Left ventricle myocardium inferior (tissue), 1 donor: ENCODE measurements at regions not wholly inside any gene's neighbourhood (a gene's known extent, or its start where the extent isn't known, plus 50 kb on each side); places are given as distances from the start of the nearest gene placed in this dataset.

ENCODE experiments used
- DNase-seq: peaks from one replicate; pipeline ENCODE4 v3.0.0-alpha.2; 2020
- H3K27ac ChIP-seq: fragments of 200-600 bp; replicated peaks from 2 replicates; pipeline ENCODE4 v1.8.0; 2021
- H3K27me3 ChIP-seq: fragments of 200-600 bp; 2 replicates; pipeline ENCODE4 v1.8.0; 2021; ENCODE audit warnings: low read depth
- H3K36me3 ChIP-seq: fragments of 200-600 bp; 2 replicates; pipeline ENCODE4 v1.8.0; 2021
- H3K4me1 ChIP-seq: fragments of 200-600 bp; 2 replicates; pipeline ENCODE4 v1.8.0; 2021
- H3K4me3 ChIP-seq: fragments of 200-600 bp; 2 replicates; pipeline ENCODE4 v1.8.0; 2021; ENCODE audit warnings: mild to moderate bottlenecking, moderate library complexity
- H3K9me3 ChIP-seq: fragments of 200-600 bp; replicated peaks from 2 replicates; pipeline ENCODE4 v1.8.0; 2021
- intact Hi-C: fragments of 100-400 bp; cut with micrococcal nuclease; formaldehyde crosslinking; loops from one replicate; pipeline ENCODE4 v1.11.0; 2022
- TF ChIP-seq, protein P1 (sequence below): fragments of 200-600 bp; IDR thresholded peaks from 2 replicates; pipeline ENCODE4 v1.8.0; 2021; ENCODE audit warnings: antibody characterized with exemption, mild to moderate bottlenecking, borderline replicate concordance
- donor health status: DM: no; HTN: yes; CAD: no; lungs with severe emphysema.

DNA sequence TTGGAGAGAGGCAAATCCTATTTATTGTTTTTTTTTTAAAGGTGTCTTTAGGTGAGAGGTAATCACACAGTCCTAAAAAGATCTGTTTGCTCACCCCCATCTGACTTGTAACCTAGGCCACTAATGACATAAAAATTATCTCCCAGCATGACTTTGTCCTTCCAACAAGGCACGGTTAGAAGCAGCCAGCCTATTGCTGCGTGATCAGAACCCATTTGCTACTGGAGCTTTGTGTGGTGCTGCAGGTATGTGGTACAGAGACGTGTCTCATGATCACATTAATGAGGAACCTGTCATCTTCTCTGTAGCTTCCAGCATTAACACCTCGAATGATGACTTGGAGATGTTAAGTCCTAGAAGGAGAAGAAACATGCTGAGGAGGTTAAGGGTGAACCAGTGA is 555.8 kb upstream of the TLE4 start:
- H3K27me3 ChIP-seq = no peaks in the 10 kb centered on the region
- TF ChIP-seq, protein P1, sequence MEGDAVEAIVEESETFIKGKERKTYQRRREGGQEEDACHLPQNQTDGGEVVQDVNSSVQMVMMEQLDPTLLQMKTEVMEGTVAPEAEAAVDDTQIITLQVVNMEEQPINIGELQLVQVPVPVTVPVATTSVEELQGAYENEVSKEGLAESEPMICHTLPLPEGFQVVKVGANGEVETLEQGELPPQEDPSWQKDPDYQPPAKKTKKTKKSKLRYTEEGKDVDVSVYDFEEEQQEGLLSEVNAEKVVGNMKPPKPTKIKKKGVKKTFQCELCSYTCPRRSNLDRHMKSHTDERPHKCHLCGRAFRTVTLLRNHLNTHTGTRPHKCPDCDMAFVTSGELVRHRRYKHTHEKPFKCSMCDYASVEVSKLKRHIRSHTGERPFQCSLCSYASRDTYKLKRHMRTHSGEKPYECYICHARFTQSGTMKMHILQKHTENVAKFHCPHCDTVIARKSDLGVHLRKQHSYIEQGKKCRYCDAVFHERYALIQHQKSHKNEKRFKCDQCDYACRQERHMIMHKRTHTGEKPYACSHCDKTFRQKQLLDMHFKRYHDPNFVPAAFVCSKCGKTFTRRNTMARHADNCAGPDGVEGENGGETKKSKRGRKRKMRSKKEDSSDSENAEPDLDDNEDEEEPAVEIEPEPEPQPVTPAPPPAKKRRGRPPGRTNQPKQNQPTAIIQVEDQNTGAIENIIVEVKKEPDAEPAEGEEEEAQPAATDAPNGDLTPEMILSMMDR = no peak
- H3K9me3 ChIP-seq = peaks cover 14% of the 10 kb centered on the region
- H3K27ac ChIP-seq = no peak overlapping the region
- DNase-seq = no peak
- no peaks in the 10 kb centered on the region for H3K4me1 ChIP-seq
- H3K36me3 ChIP-seq = no peaks in the 10 kb centered on the region
- H3K4me3 ChIP-seq = no peak overlapping the region
- intact Hi-C loops = no loop called here

DNA sequence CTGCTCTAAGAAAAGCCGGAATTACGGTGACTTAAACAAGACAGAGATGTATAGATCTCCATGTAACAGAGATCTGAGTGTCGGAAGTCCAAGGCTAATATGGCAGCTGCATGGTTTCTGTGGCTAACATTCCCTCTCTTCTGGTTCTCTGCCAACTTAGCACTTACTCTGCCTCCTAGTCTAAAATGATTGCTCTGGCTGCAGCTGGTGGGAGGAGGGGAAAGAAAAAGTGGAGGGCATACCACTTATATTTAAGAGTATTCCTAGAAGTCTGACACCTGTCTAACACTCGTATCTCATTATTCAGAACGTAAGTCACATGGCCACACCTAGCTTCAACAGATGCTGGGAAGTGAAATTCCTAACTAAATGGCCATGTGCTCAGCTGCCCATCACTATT is 551.5 kb upstream of the TLE4 start:
- no peak overlapping the region for H3K27ac ChIP-seq
- no peak for DNase-seq
- H3K4me1 ChIP-seq = no peaks in the 10 kb centered on the region
- no peaks in the 10 kb centered on the region for H3K36me3 ChIP-seq
- intact Hi-C loops = no loop called here
- TF ChIP-seq, protein P1 = no peak
- H3K9me3 ChIP-seq = peaks cover 23% of the 10 kb centered on the region
- H3K4me3 ChIP-seq = no peak overlapping the region
- H3K27me3 ChIP-seq = no peaks in the 10 kb centered on the region

DNA sequence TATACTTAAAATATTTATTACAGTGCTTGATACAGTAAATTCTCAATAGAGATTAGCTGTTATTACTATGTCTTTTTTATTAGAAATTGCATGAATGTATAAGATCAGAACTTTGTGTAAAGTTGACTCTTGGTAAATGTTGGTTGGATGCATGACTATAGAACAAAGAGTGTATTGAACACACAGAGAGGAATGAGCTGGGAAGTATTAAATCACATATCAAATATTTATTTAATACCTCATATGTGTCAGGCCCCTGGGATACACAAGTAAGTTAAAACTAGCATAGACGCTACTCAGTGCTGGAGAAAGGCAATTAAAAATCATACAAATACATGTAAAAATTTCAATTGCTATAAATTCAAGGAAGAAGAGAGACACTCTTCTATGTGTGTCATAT is 550.7 kb upstream of the TLE4 start:
- Histone ChIP-seq H3K27me3 (no peaks in the 10 kb centered on the region), H3K27ac (no peak overlapping the region), H3K4me3 (no peak overlapping the region), H3K4me1 (no peaks in the 10 kb centered on the region), H3K36me3 (no peaks in the 10 kb centered on the region), H3K9me3 (peaks cover 23% of the 10 kb centered on the region)
- DNase-seq = no peak
- intact Hi-C loops = no loop called here
- TF ChIP-seq, protein P1 = no peak

DNA sequence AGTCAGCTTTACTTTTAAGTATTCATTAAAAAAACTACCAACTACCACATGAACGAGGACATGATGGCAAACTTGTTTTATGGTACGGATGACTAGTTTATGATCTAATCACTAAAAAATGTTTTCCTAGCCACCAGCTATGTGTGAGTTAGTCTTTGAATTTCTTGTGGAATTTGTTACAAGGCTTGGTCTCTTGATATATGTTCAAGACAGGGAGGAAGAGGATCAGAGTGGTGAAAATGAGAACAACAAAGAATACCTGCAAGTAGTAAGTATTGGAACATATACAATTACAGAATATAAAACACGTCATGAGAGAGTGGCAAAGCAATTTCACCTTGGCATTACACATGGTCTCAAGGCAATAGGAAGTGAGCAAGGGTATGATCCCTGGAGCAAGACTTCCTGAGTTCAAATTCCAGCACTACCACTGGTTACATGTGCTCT is 548.6 kb upstream of the TLE4 start:
- H3K4me1 ChIP-seq = no peaks in the 10 kb centered on the region
- H3K9me3 ChIP-seq = peaks cover 19% of the 10 kb centered on the region
- DNase-seq = no peak
- no peaks in the 10 kb centered on the region for H3K36me3 ChIP-seq
- intact Hi-C loops = no loop called here
- H3K4me3 ChIP-seq = no peak overlapping the region
- TF ChIP-seq, protein P1 = no peak
- no peak overlapping the region for H3K27ac ChIP-seq
- no peaks in the 10 kb centered on the region for H3K27me3 ChIP-seq

DNA sequence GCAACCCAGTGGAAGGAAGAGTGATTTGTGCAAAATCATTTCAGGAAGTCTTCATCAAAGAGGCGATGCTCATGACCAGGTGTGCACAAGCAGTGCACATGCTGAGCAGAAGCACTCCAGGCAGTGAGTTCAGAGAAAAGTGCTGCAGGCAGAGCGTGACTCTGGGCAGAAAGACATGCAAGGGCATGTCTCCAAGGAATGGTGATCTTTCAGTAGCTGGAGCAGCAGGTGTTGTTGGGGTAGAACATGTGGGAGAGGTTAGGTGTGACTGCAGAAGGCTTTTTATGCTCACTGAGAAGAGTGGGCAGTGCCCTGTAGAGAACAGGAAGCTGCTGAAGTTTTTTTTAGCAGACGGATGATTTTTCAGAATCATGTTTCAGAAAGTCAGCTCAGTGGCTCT is 545.4 kb upstream of the TLE4 start:
- no peaks in the 10 kb centered on the region for H3K4me1 ChIP-seq
- TF ChIP-seq, protein P1 = no peak
- no peaks in the 10 kb centered on the region for H3K27me3 ChIP-seq
- no peaks in the 10 kb centered on the region for H3K36me3 ChIP-seq
- intact Hi-C loops = no loop called here
- no peak overlapping the region for H3K27ac ChIP-seq
- H3K4me3 ChIP-seq = no peak overlapping the region
- DNase-seq = no peak
- H3K9me3 ChIP-seq = peaks cover 11% of the 10 kb centered on the region

DNA sequence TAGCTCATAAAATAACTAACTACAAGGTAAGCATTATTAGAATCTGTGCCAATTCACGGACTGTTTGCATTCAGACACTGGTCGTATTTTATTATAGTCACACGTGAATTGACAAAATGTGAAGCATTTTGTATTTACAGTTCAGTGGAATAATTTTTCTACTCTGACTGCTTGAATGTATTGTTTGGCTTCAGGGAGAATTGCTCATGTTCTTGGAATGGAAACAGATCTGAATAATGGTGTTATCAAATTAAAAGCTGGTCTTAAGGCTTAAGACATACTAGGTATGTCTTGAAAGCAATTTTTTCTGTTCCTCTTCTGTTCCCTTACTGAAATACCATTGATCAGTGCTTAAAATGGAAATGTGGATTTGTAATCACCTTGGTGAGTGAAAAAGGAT is 543.7 kb upstream of the TLE4 start:
- H3K4me1 ChIP-seq = no peaks in the 10 kb centered on the region
- H3K36me3 ChIP-seq = no peaks in the 10 kb centered on the region
- TF ChIP-seq, protein P1 = no peak
- no peak overlapping the region for H3K27ac ChIP-seq
- H3K27me3 ChIP-seq = no peaks in the 10 kb centered on the region
- H3K9me3 ChIP-seq = peaks cover 3% of the 10 kb centered on the region
- no peak overlapping the region for H3K4me3 ChIP-seq
- no peak for DNase-seq
- intact Hi-C loops = no loop called here
